H1 (cell line): ENCODE measurements at regions not wholly inside any gene's neighbourhood (a gene's known extent, or its start where the extent isn't known, plus 50 kb on each side); places are given as distances from the start of the nearest gene placed in this dataset.

Source experiments
- CTCF ChIA-PET: fragments of 300-600 bp; sonication (Branson Sonifier 250); formaldehyde crosslinking; loops from one replicate; lab custom pipeline; 2021; ENCODE audit not compliant: partially characterized antibody; lab: Charles Lee
- POLR2A ChIA-PET: fragments of 300-600 bp; sonication (Branson Sonifier 250); formaldehyde crosslinking; loops from one replicate; lab custom pipeline; 2021; ENCODE audit warnings: inconsistent platforms; ENCODE audit not compliant: partially characterized antibody; lab: Charles Lee
- DNase-seq, 2 experiments: peaks; one replicate each; pipeline versions ENCODE4 v3.0.0 to v3.0.0-alpha.2; 2010 to 2022; ENCODE audit warnings: low spot score in 2 of 2, low read depth in 1 of 2, mixed read lengths in 1 of 2
- FAIRE-seq: peaks from 2 replicates; lab custom pipeline; 2011; peaks lifted over from hg19 to GRCh38; lab: Jason Lieb, UNC
- H2AFZ ChIP-seq: 2 replicates; pipeline ENCODE4 v1.8.1; 2012; ENCODE audit warnings: low read length, inconsistent platforms
- H2AK5ac ChIP-seq: 2 replicates; pipeline ENCODE4 v1.6.1; 2013; ENCODE audit warnings: low read depth, low read length
- H2BK120ac ChIP-seq: replicated peaks from 2 replicates; pipeline ENCODE3; 2013; ENCODE audit warnings: low read depth, low read length, inconsistent platforms
- H2BK12ac ChIP-seq: 2 replicates; pipeline ENCODE4 v1.6.1; 2013; ENCODE audit warnings: low read depth, low read length
- H2BK15ac ChIP-seq: 2 replicates; pipeline ENCODE4 v1.6.1; 2013; ENCODE audit warnings: low read length
- H2BK20ac ChIP-seq: 2 replicates; pipeline ENCODE4 v1.6.1; 2013; ENCODE audit warnings: low read length
- H2BK5ac ChIP-seq: 2 replicates; pipeline ENCODE4 v1.6.1; 2013; ENCODE audit warnings: low read depth, low read length
- H3K14ac ChIP-seq: 2 replicates; pipeline ENCODE4 v1.6.1; 2013; ENCODE audit warnings: inconsistent platforms; ENCODE audit not compliant: insufficient read length
- H3K18ac ChIP-seq: 2 replicates; pipeline ENCODE4 v1.6.1; 2013; ENCODE audit warnings: low read length; ENCODE audit errors: extremely low read depth
- H3K23ac ChIP-seq: 2 replicates; pipeline ENCODE4 v1.6.1; 2013; ENCODE audit warnings: inconsistent platforms; ENCODE audit not compliant: insufficient read length
- H3K23me2 ChIP-seq: 2 replicates; pipeline ENCODE4 v1.6.1; 2013; ENCODE audit warnings: low read depth, low read length
- H3K27ac ChIP-seq: 2 replicates; pipeline ENCODE4 v1.6.1; 2011; ENCODE audit warnings: low read depth, low read length, inconsistent platforms
- H3K27me3 ChIP-seq, 4 experiments: replicated peaks in 1 of 4; 1 replicate in 1 of 4; 2 replicates in 3 of 4; pipeline versions ENCODE4 v1.6.1 to v1.8.1; 2011 to 2013; ENCODE audit warnings: low read length in 3 of 4, mild to moderate bottlenecking in 3 of 4, inconsistent platforms in 2 of 4, mixed read lengths in 2 of 4, moderate library complexity in 1 of 4; ENCODE audit not compliant: control insufficient read depth in 3 of 4, insufficient read depth in 3 of 4; ENCODE audit errors: extremely low read depth in 1 of 4
- H3K36me3 ChIP-seq, 4 experiments: 2 replicates each; pipeline versions ENCODE4 v1.6.1 to v1.8.1; 2011 to 2013; ENCODE audit warnings: mild to moderate bottlenecking in 4 of 4, low read length in 3 of 4, moderate library complexity in 2 of 4, control low read depth in 1 of 4, inconsistent platforms in 1 of 4; ENCODE audit not compliant: insufficient read depth in 4 of 4, control insufficient read depth in 2 of 4
- H3K4ac ChIP-seq: replicated peaks from 2 replicates; pipeline ENCODE3; 2013; ENCODE audit warnings: low read length, low read depth, mixed read lengths, inconsistent platforms; ENCODE audit not compliant: insufficient read length
- H3K4me1 ChIP-seq, 4 experiments: replicated peaks in 1 of 4; 1 replicate in 1 of 4; 2 replicates in 3 of 4; pipeline versions ENCODE4 v1.6.1 to v1.8.1; 2011 to 2013; ENCODE audit warnings: low read length in 3 of 4, inconsistent platforms in 2 of 4, mixed read lengths in 1 of 4; ENCODE audit not compliant: insufficient read depth in 4 of 4, control insufficient read depth in 3 of 4
- H3K4me2 ChIP-seq, 2 experiments: 2 replicates each; pipeline versions ENCODE4 v1.6.1 to v1.8.1; 2011 to 2013; ENCODE audit warnings: low read depth in 2 of 2, low read length in 2 of 2, control low read depth in 1 of 2, inconsistent platforms in 1 of 2, mild to moderate bottlenecking in 1 of 2; ENCODE audit not compliant: insufficient read depth in 1 of 2
- H3K4me3 ChIP-seq, 4 experiments: fragments of 200-600, 300-600 bp in 1 of 4; sonication (generic), shearing (Covaris generic), sonication (Bioruptor Twin) in 1 of 4; 2 replicates each; pipeline versions ENCODE4 v1.5.1 to v1.8.1; 2011 to 2016; ENCODE audit warnings: low read length in 4 of 4, low read depth in 3 of 4, control low read depth in 2 of 4, inconsistent platforms in 2 of 4, mild to moderate bottlenecking in 2 of 4, mixed read lengths in 1 of 4, moderate library complexity in 1 of 4; ENCODE audit not compliant: insufficient read depth in 2 of 4; ENCODE audit errors: extremely low read depth in 1 of 4
- H3K56ac ChIP-seq: replicated peaks from 2 replicates; pipeline ENCODE3; 2013; ENCODE audit warnings: low read depth, mild to moderate bottlenecking, mixed read lengths, low read length, inconsistent platforms; ENCODE audit not compliant: insufficient read length
- H3K79me1 ChIP-seq: 2 replicates; pipeline ENCODE4 v1.6.1; 2013; ENCODE audit warnings: low read depth, low read length, control low read depth
- H3K79me2 ChIP-seq, 2 experiments: 2 replicates each; pipeline versions ENCODE4 v1.6.1 to v1.8.1; 2012 to 2013; ENCODE audit warnings: low read length in 2 of 2, mild to moderate bottlenecking in 2 of 2, inconsistent platforms in 1 of 2; ENCODE audit not compliant: insufficient read depth in 2 of 2, control insufficient read depth in 1 of 2
- H3K9ac ChIP-seq, 4 experiments: replicated peaks in 1 of 4; 1 replicate in 1 of 4; 2 replicates in 3 of 4; pipeline versions ENCODE4 v1.6.1 to v1.8.1; 2011 to 2013; ENCODE audit warnings: low read depth in 3 of 4, low read length in 3 of 4, control low read depth in 2 of 4, mild to moderate bottlenecking in 2 of 4, moderate library complexity in 2 of 4, inconsistent platforms in 1 of 4; ENCODE audit errors: extremely low read depth in 1 of 4
- H3K9me3 ChIP-seq, 2 experiments: 2 replicates each; pipeline versions ENCODE4 v1.6.1 to v1.8.1; 2012 to 2013; ENCODE audit warnings: mild to moderate bottlenecking in 2 of 2, moderate library complexity in 2 of 2, control low read depth in 1 of 2, inconsistent platforms in 1 of 2, low read depth in 1 of 2, low read length in 1 of 2, mixed read lengths in 1 of 2; ENCODE audit not compliant: insufficient read depth in 2 of 2
- H4K20me1 ChIP-seq, 2 experiments: replicated peaks in 1 of 2; 2 replicates each; pipeline versions ENCODE3 to v1.8.1; 2011 to 2013; ENCODE audit warnings: inconsistent platforms in 2 of 2, low read length in 2 of 2, mild to moderate bottlenecking in 1 of 2; ENCODE audit not compliant: insufficient read depth in 2 of 2, control insufficient read depth in 1 of 2
- H4K5ac ChIP-seq: 2 replicates; pipeline ENCODE4 v1.6.1; 2013; ENCODE audit warnings: low read length, low read depth, mixed read lengths, inconsistent platforms; ENCODE audit not compliant: insufficient read length
- H4K8ac ChIP-seq: 2 replicates; pipeline ENCODE4 v1.8.0; 2013; ENCODE audit warnings: mild to moderate bottlenecking, moderate library complexity, low read length, inconsistent platforms; ENCODE audit not compliant: insufficient read depth; ENCODE audit errors: extremely low read depth
- H4K91ac ChIP-seq: replicated peaks from 2 replicates; pipeline ENCODE3; 2013; ENCODE audit warnings: low read length, mixed read lengths, inconsistent platforms; ENCODE audit not compliant: insufficient read length
- CREB1 ChIP-seq: IDR thresholded peaks from 2 replicates; pipeline ENCODE4 v1.6.1; 2012; ENCODE audit warnings: inconsistent platforms
- CTBP2 ChIP-seq: IDR thresholded peaks from 2 replicates; pipeline ENCODE4 v1.7.0; 2011; ENCODE audit warnings: borderline replicate concordance, mild to moderate bottlenecking, moderate library complexity, mixed read lengths, low read length; ENCODE audit not compliant: insufficient read depth, insufficient read length
- EZH2 ChIP-seq: fragments of 200-600 bp; sonication (generic); IDR thresholded peaks from 2 replicates; pipeline ENCODE4 v1.7.1; 2012; ENCODE audit warnings: low read depth, mild to moderate bottlenecking, moderate library complexity, low read length, inconsistent platforms; ENCODE audit not compliant: severe bottlenecking
- HDAC6 ChIP-seq: IDR thresholded peaks from one replicate; pipeline ENCODE4 v1.7.1; 2012; ENCODE audit warnings: low read depth, mild to moderate bottlenecking, inconsistent platforms, low read length, moderate library complexity
- MAFK ChIP-seq: IDR thresholded peaks from 2 replicates; pipeline ENCODE4 v1.6.1; 2012; ENCODE audit warnings: low read depth, mild to moderate bottlenecking, improper control_type of control experiment, low read length
- PHF8 ChIP-seq: fragments of 200-600 bp; sonication (generic); conservative IDR thresholded peaks from 2 replicates; pipeline ENCODE4 v1.7.1; 2012; ENCODE audit warnings: low read depth, mild to moderate bottlenecking, inconsistent platforms, low read length, moderate library complexity
- SIRT6 ChIP-seq: IDR thresholded peaks from one replicate; pipeline ENCODE4 v1.7.1; 2012; ENCODE audit warnings: low read length, inconsistent platforms
- WGBS, 2 experiments: shearing (Covaris generic) in 1 of 2; methylation state at CpG; one replicate each; pipeline versions ENCODE4 v1.1.6 to v1.1.7; 2013 to 2015; ENCODE audit warnings: low lambda C conversion rate in 2 of 2, mixed read lengths in 2 of 2, inconsistent platforms in 1 of 2, low coverage in 1 of 2, missing lambda C conversion rate in 1 of 2; ENCODE audit not compliant: insufficient replicate concordance in 2 of 2, insufficient coverage in 1 of 2, insufficient read length in 1 of 2; ENCODE audit errors: extremely low coverage in 1 of 2, missing lambda C conversion rate in 1 of 2; 5-methylcytosine and 5-hydroxymethylcytosine counted together

- H3K4me2 ChIP-seq = no peak overlapping the region
- no peaks in the 10 kb centered on the region for H3K79me1 ChIP-seq
- no peak overlapping the region for H3K9ac ChIP-seq
- H3K9me3 ChIP-seq = no peaks in the 10 kb centered on the region
- ChIA-PET POLR2A (no interaction called here), CTCF (no interaction called here)
- H2AFZ ChIP-seq = no peak overlapping the region
- H3K36me3 ChIP-seq = no peaks in the 10 kb centered on the region
- no peaks in the 10 kb centered on the region for H3K27me3 ChIP-seq
- no peaks in the 10 kb centered on the region for H3K23me2 ChIP-seq
- no peak overlapping the region for H4K91ac ChIP-seq
- no peak overlapping the region for H3K56ac ChIP-seq
- no peak overlapping the region for H2BK15ac ChIP-seq
- no peak overlapping the region for H4K8ac ChIP-seq
- FAIRE-seq = no peak
- no peak overlapping the region for H2BK20ac ChIP-seq
- no peak overlapping the region for H2BK120ac ChIP-seq
- H2BK5ac ChIP-seq = no peak overlapping the region
- no peaks in the 10 kb centered on the region for H3K4me1 ChIP-seq
- H3K14ac ChIP-seq = no peak overlapping the region
- H2BK12ac ChIP-seq = no peak overlapping the region
- H4K20me1 ChIP-seq = no peaks in the 10 kb centered on the region
- no peak overlapping the region for H3K18ac ChIP-seq
- no peak overlapping the region for H2AK5ac ChIP-seq
- no peak for DNase-seq
- no peak overlapping the region for H3K27ac ChIP-seq
- H3K79me2 ChIP-seq = no peaks in the 10 kb centered on the region
- 90% methylated on average over 11 of the region's 11 CpGs; no CpG with 5 or more reads in 1 of the 2 experiments for WGBS, 2 experiments
- no peak overlapping the region for H3K23ac ChIP-seq
- H3K4ac ChIP-seq = no peak overlapping the region
- H4K5ac ChIP-seq = no peak overlapping the region
- no peak overlapping the region for H3K4me3 ChIP-seq
- no peak for TF ChIP-seq CREB1
- no peak for TF ChIP-seq MAFK
- no peak for TF ChIP-seq PHF8
- TF ChIP-seq EZH2 = no peak
- TF ChIP-seq HDAC6 = no peak
- TF ChIP-seq SIRT6 = no peak
- TF ChIP-seq CTBP2 = no peak
Measured at GRCh38 chr6:1082285-1082935, 229.5 kb upstream of the FOXQ1 start.
